K562 (cell line): ENCODE measurements at regions not wholly inside any gene's neighbourhood (a gene's known extent, or its start where the extent isn't known, plus 50 kb on each side); places are given as distances from the start of the nearest gene placed in this dataset.

Experiments used
- BHLHE40 ChIP-seq: IDR thresholded peaks from 2 replicates; pipeline ENCODE4 v1.6.1; 2011; ENCODE audit warnings: low read length, improper control_type of control experiment
- CTCF ChIP-seq, 3 experiments: IDR thresholded peaks in 2 of 3; conservative IDR thresholded peaks in 1 of 3; 2 replicates each; pipeline ENCODE4 v1.5.1; 2011 to 2012; ENCODE audit warnings: low read length in 3 of 3, mild to moderate bottlenecking in 3 of 3, control low read depth in 2 of 3, improper control_type of control experiment in 1 of 3, inconsistent platforms in 1 of 3, low read depth in 1 of 3, mixed read lengths in 1 of 3, moderate library complexity in 1 of 3; ENCODE audit not compliant: insufficient read depth in 2 of 3
- NCOA1 ChIP-seq: fragments of 450-650 bp; IDR thresholded peaks from 2 replicates; pipeline ENCODE4 v1.6.1; 2016; ENCODE audit warnings: low read depth
- POLR2AphosphoS2 ChIP-seq: IDR thresholded peaks from 2 replicates; pipeline ENCODE4 v1.6.1; 2012; ENCODE audit warnings: low read length, improper control_type of control experiment
- PTTG1 ChIP-seq: fragments of 450-650 bp; IDR thresholded peaks from 2 replicates; pipeline ENCODE4 v1.6.1; 2016; ENCODE audit warnings: low read depth, mild to moderate bottlenecking, missing genetic modification characterization, missing compliant biosample characterization
- REST ChIP-seq, 2 experiments: fragments of 450-650 bp; formaldehyde crosslinking in 1 of 2; IDR thresholded peaks; 2 replicates each; pipeline versions ENCODE4 v1.4.0 to v1.6.1; 2014 to 2020; ENCODE audit warnings: mild to moderate bottlenecking in 2 of 2, borderline replicate concordance in 1 of 2, low read depth in 1 of 2
- SETDB1 ChIP-seq: IDR thresholded peaks from one replicate; pipeline ENCODE4 v1.6.1; 2012; ENCODE audit warnings: low read length, control low read depth, inconsistent platforms
- TBP ChIP-seq: optimal IDR thresholded peaks from 2 replicates; pipeline ENCODE3; 2011; ENCODE audit warnings: low read depth, low read length, improper control_type of control experiment
- YY1 ChIP-seq, 3 experiments: IDR thresholded peaks; 2 replicates each; pipeline ENCODE4 v1.6.1; 2011; ENCODE audit warnings: low read length in 2 of 3, mild to moderate bottlenecking in 2 of 3, moderate library complexity in 2 of 3, borderline replicate concordance in 1 of 3, control low read depth in 1 of 3, low read depth in 1 of 3; ENCODE audit not compliant: insufficient read depth in 3 of 3, insufficient replicate concordance in 2 of 3, control insufficient read depth in 1 of 3, insufficient read length in 1 of 3; ENCODE audit errors: extremely low read depth in 1 of 3
- ZNF780A ChIP-seq: fragments of 250-450 bp; sonication (Bioruptor Pico); IDR thresholded peaks from 2 replicates; pipeline ENCODE4 v1.5.0; 2021; ENCODE audit warnings: mild to moderate bottlenecking
- TF ChIP-seq, protein P1 (sequence below): fragments of 250-450 bp; sonication (Bioruptor Pico); IDR thresholded peaks from 2 replicates; pipeline ENCODE4 v1.4.0; 2020
- TF ChIP-seq, protein P2 (sequence below): fragments of 250-450 bp; sonication (Bioruptor Pico); IDR thresholded peaks from 2 replicates; pipeline ENCODE4 v1.8.0; 2022; ENCODE audit warnings: moderate library complexity, mild to moderate bottlenecking, inconsistent platforms

- TF ChIP-seq ZNF780A (CRISPR knock-in tag) (no peak), YY1 (IDR thresholded peaks at IDR 0.05; ENCODE audit: borderline replicate concordance in 1 of 3, control insufficient read depth in 1 of 3, extremely low read depth in 1 of 3, insufficient read depth in 3 of 3, insufficient read length in 1 of 3, insufficient replicate concordance in 2 of 3, low read depth in 1 of 3, low read length in 2 of 3) (no peak), PTTG1 (tag) (no peak), POLR2AphosphoS2 (no peak), NCOA1 (no peak), REST (IDR thresholded peaks at IDR 0.05; ENCODE audit: borderline replicate concordance) (no peak), REST (CRISPR knock-in tag; IDR thresholded peaks at IDR 0.05; ENCODE audit: low read depth) (no peak), SETDB1 (no peak), CTCF (IDR thresholded peaks at IDR 0.05 in 2 of 3, conservative IDR thresholded peaks at IDR 0.05 in 1 of 3; ENCODE audit: insufficient read depth in 2 of 3, low read depth in 1 of 3, low read length in 3 of 3) (no peak), BHLHE40 (no peak), TBP (no peak)
- TF ChIP-seq, protein P1, sequence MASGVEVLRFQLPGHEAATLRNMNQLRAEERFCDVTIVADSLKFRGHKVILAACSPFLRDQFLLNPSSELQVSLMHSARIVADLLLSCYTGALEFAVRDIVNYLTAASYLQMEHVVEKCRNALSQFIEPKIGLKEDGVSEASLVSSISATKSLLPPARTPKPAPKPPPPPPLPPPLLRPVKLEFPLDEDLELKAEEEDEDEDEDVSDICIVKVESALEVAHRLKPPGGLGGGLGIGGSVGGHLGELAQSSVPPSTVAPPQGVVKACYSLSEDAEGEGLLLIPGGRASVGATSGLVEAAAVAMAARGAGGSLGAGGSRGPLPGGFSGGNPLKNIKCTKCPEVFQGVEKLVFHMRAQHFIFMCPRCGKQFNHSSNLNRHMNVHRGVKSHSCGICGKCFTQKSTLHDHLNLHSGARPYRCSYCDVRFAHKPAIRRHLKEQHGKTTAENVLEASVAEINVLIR (CRISPR knock-in tag): no peak
- TF ChIP-seq, protein P2, sequence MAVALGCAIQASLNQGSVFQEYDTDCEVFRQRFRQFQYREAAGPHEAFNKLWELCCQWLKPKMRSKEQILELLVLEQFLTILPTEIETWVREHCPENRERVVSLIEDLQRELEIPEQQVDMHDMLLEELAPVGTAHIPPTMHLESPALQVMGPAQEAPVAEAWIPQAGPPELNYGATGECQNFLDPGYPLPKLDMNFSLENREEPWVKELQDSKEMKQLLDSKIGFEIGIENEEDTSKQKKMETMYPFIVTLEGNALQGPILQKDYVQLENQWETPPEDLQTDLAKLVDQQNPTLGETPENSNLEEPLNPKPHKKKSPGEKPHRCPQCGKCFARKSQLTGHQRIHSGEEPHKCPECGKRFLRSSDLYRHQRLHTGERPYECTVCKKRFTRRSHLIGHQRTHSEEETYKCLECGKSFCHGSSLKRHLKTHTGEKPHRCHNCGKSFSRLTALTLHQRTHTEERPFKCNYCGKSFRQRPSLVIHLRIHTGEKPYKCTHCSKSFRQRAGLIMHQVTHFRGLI (CRISPR knock-in tag): no peak
Measured at GRCh38 chr11:11209967-11210366, 143.1 kb downstream of the CSNK2A3 start.
